Muscle layer of duodenum (tissue), 2 donors: ENCODE measurements at regions not wholly inside any gene's neighbourhood (a gene's known extent, or its start where the extent isn't known, plus 50 kb on each side); places are given as distances from the start of the nearest gene placed in this dataset.
A peak's percentile ranks its signal among the peaks of the same experiment; 100 is the strongest.

Source experiments
- H3K27ac ChIP-seq: one replicate; pipeline ENCODE4 v1.7.0; 2013; ENCODE audit warnings: mild to moderate bottlenecking, low read length
- H3K27me3 ChIP-seq: one replicate; pipeline ENCODE4 v1.7.0; 2013; ENCODE audit warnings: low read depth, mild to moderate bottlenecking, control low read depth, low read length
- H3K36me3 ChIP-seq, 2 donors: one replicate each; pipeline ENCODE4 v1.7.0; 2013; ENCODE audit warnings: low read length in 2 of 2, control low read depth in 1 of 2, mild to moderate bottlenecking in 1 of 2; ENCODE audit not compliant: insufficient read depth in 2 of 2, control insufficient read depth in 1 of 2
- H3K4me1 ChIP-seq, 2 donors: one replicate each; pipeline ENCODE4 v1.7.0; 2013; ENCODE audit warnings: low read length in 2 of 2, mild to moderate bottlenecking in 2 of 2, control low read depth in 1 of 2, moderate library complexity in 1 of 2; ENCODE audit not compliant: insufficient read depth in 2 of 2, control insufficient read depth in 1 of 2
- H3K4me3 ChIP-seq, 2 donors: one replicate each; pipeline ENCODE4 v1.7.0; 2013; ENCODE audit warnings: low read length in 2 of 2, low read depth in 1 of 2, mild to moderate bottlenecking in 1 of 2
- H3K9me3 ChIP-seq, 2 donors: one replicate each; pipeline ENCODE4 v1.7.0; 2013; ENCODE audit warnings: low read length in 2 of 2, control low read depth in 1 of 2, mild to moderate bottlenecking in 1 of 2; ENCODE audit not compliant: control insufficient read depth in 1 of 2
- donor health status: healthy.

GRCh38 chr1:186620566-186621350, 59.5 kb downstream of the PTGS2 start:
- no peaks in the 10 kb centered on the region for H3K36me3 ChIP-seq
- H3K4me1 ChIP-seq = peaks cover 0 to 12% of the 10 kb centered on the region in 2 donors
- no peak overlapping the region for H3K4me3 ChIP-seq
- H3K9me3 ChIP-seq = no peaks in the 10 kb centered on the region
- H3K27ac ChIP-seq = no peak overlapping the region
- no peaks in the 10 kb centered on the region for H3K27me3 ChIP-seq

- Histone ChIP-seq H3K27ac (peak overlapping the region; percentile 20), H3K36me3 (no peaks in the 10 kb centered on the region), H3K4me3 (peak overlapping the region; percentile 49 to 56), H3K27me3 (no peaks in the 10 kb centered on the region), H3K9me3 (no peaks in the 10 kb centered on the region), H3K4me1 (peaks cover 0 to 12% of the 10 kb centered on the region in 2 donors)
Measured at GRCh38 chr1:186618401-186619170, 61.6 kb downstream of the PTGS2 start.

GRCh38 chr1:186617926-186618325, 62.3 kb downstream of the PTGS2 start:
- no peaks in the 10 kb centered on the region for H3K9me3 ChIP-seq
- no peaks in the 10 kb centered on the region for H3K36me3 ChIP-seq
- peak overlapping the region; percentile 49 to 56 for H3K4me3 ChIP-seq
- H3K4me1 ChIP-seq = peaks cover 0 to 12% of the 10 kb centered on the region in 2 donors
- no peak overlapping the region for H3K27ac ChIP-seq
- no peaks in the 10 kb centered on the region for H3K27me3 ChIP-seq

- H3K4me1 ChIP-seq = peaks cover 0 to 12% of the 10 kb centered on the region in 2 donors
- no peak overlapping the region for H3K4me3 ChIP-seq
- no peak overlapping the region for H3K27ac ChIP-seq
- no peaks in the 10 kb centered on the region for H3K36me3 ChIP-seq
- no peaks in the 10 kb centered on the region for H3K9me3 ChIP-seq
- no peaks in the 10 kb centered on the region for H3K27me3 ChIP-seq
Measured at GRCh38 chr1:186616511-186616910, 63.7 kb downstream of the PTGS2 start.

GRCh38 chr1:186615332-186615731, 64.9 kb downstream of the PTGS2 start:
- no peaks in the 10 kb centered on the region for H3K9me3 ChIP-seq
- H3K4me1 ChIP-seq = peaks cover 0 to 7% of the 10 kb centered on the region in 2 donors
- no peaks in the 10 kb centered on the region for H3K27me3 ChIP-seq
- no peak overlapping the region for H3K4me3 ChIP-seq
- no peaks in the 10 kb centered on the region for H3K36me3 ChIP-seq
- no peak overlapping the region for H3K27ac ChIP-seq

- Histone ChIP-seq H3K4me1 (peaks cover 0 to 10% of the 10 kb centered on the region in 2 donors), H3K4me3 (no peak overlapping the region), H3K27me3 (no peaks in the 10 kb centered on the region)
Measured at GRCh38 chr1:186611156-186611555, 69.1 kb downstream of the PTGS2 start.

GRCh38 chr1:186609183-186609582, 71.0 kb downstream of the PTGS2 start:
- no peak overlapping the region for H3K27ac ChIP-seq
- H3K4me3 ChIP-seq = no peak overlapping the region
- H3K4me1 ChIP-seq = peaks cover 0 to 15% of the 10 kb centered on the region in 2 donors
- H3K9me3 ChIP-seq = no peaks in the 10 kb centered on the region
- H3K36me3 ChIP-seq = no peaks in the 10 kb centered on the region
- H3K27me3 ChIP-seq = no peaks in the 10 kb centered on the region

More at GRCh38 chr1:186611156-186611555, 69.1 kb downstream of the PTGS2 start:
- H3K9me3 ChIP-seq = no peaks in the 10 kb centered on the region
- H3K36me3 ChIP-seq = no peaks in the 10 kb centered on the region
- H3K27ac ChIP-seq = no peak overlapping the region

GRCh38 chr1:186605762-186606350, 74.4 kb downstream of the PTGS2 start:
- H3K27ac ChIP-seq = no peak overlapping the region
- peaks cover 0 to 15% of the 10 kb centered on the region in 2 donors for H3K4me1 ChIP-seq
- no peaks in the 10 kb centered on the region for H3K9me3 ChIP-seq
- H3K36me3 ChIP-seq = no peaks in the 10 kb centered on the region
- no peaks in the 10 kb centered on the region for H3K27me3 ChIP-seq
- no peak overlapping the region for H3K4me3 ChIP-seq

- Histone ChIP-seq H3K36me3 (no peaks in the 10 kb centered on the region), H3K9me3 (peaks cover 0 to 11% of the 10 kb centered on the region in 2 donors), H3K27ac (no peak overlapping the region), H3K4me3 (no peak overlapping the region), H3K27me3 (no peaks in the 10 kb centered on the region), H3K4me1 (no peaks in the 10 kb centered on the region)
Measured at GRCh38 chr1:186595969-186596368, 84.3 kb downstream of the PTGS2 start.

GRCh38 chr1:186578325-186579016, 101.8 kb downstream of the PTGS2 start:
- Histone ChIP-seq H3K27me3 (no peaks in the 10 kb centered on the region), H3K36me3 (no peaks in the 10 kb centered on the region), H3K4me1 (peaks cover 0 to 6% of the 10 kb centered on the region in 2 donors), H3K27ac (no peak overlapping the region), H3K4me3 (no peak overlapping the region), H3K9me3 (peaks cover 0 to 3% of the 10 kb centered on the region in 2 donors)

- Histone ChIP-seq H3K9me3 (no peaks in the 10 kb centered on the region), H3K4me3 (no peak overlapping the region), H3K27ac (no peak overlapping the region), H3K36me3 (no peaks in the 10 kb centered on the region), H3K27me3 (no peaks in the 10 kb centered on the region), H3K4me1 (peaks cover 0 to 6% of the 10 kb centered on the region in 2 donors)
Measured at GRCh38 chr1:186577633-186578032, 102.6 kb downstream of the PTGS2 start.
